PFSK-1 (cell line): ENCODE measurements at regions not wholly inside any gene's neighbourhood (a gene's known extent, or its start where the extent isn't known, plus 50 kb on each side); places are given as distances from the start of the nearest gene placed in this dataset.

Experiments
- FOXP2 ChIP-seq: optimal IDR thresholded peaks from 2 replicates; pipeline ENCODE3; 2011; ENCODE audit warnings: borderline replicate concordance, control low read depth, inconsistent platforms; ENCODE audit not compliant: insufficient read depth; ENCODE audit errors: extremely low read length, extremely low read depth
- POLR2AphosphoS5 ChIP-seq: IDR thresholded peaks from 2 replicates; pipeline ENCODE4 v1.6.1; 2012; ENCODE audit warnings: low read depth, mild to moderate bottlenecking, control low read depth, low read length, moderate library complexity
- REST ChIP-seq, 2 experiments: IDR thresholded peaks; 2 replicates each; pipeline versions ENCODE4 v1.6.1 to v1.8.0; 2011 to 2012; ENCODE audit warnings: low read depth in 2 of 2, low read length in 2 of 2, control low read depth in 1 of 2, inconsistent platforms in 1 of 2, mild to moderate bottlenecking in 1 of 2, moderate library complexity in 1 of 2; ENCODE audit not compliant: insufficient read depth in 1 of 2
- SIN3A ChIP-seq: IDR thresholded peaks from 2 replicates; pipeline ENCODE4 v1.6.1; 2012; ENCODE audit warnings: mild to moderate bottlenecking, low read length, moderate library complexity, borderline replicate concordance; ENCODE audit not compliant: insufficient read depth
- TAF1 ChIP-seq: IDR thresholded peaks from 2 replicates; pipeline ENCODE4 v1.6.1; 2012; ENCODE audit warnings: low read length, control low read depth, borderline replicate concordance; ENCODE audit not compliant: insufficient read depth

- TF ChIP-seq FOXP2 (no peak), REST (IDR thresholded peaks at IDR 0.05; ENCODE audit: insufficient read depth in 1 of 2, low read depth in 2 of 2, low read length in 2 of 2) (no peak), TAF1 (no peak)
These were observed 361.6 kb downstream of the GRIA2 start for GRCh38 chr4:157582141-157582540.

GRCh38 chr4:157576671-157577217, 356.2 kb downstream of the GRIA2 start:
- no peak for TF ChIP-seq FOXP2
- no peak for TF ChIP-seq REST (IDR thresholded peaks at IDR 0.05; ENCODE audit: insufficient read depth in 1 of 2, low read depth in 2 of 2, low read length in 2 of 2)
- TF ChIP-seq TAF1 = no peak
- no peak for TF ChIP-seq POLR2AphosphoS5
- no peak for TF ChIP-seq SIN3A

DNA sequence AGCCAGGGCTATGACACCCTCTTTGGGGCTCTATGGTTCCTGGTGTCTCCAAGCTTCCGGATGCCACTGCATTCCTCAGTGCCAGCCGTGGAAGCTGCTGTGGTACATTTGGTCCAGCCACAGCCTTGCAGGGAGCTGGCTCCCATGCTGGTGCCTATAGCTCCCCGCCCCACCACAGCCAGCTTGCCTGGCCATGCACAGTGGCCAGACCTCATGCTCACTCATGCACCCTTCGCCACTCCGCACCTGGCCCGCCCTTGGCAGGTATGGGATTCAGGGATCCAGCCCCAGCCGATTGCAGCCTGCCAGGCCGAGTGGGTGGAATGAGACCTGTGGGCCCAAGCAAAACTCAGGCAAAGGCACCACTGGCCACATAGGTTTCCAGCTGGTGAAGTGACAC, 354.8 kb downstream of the GRIA2 start:
- TF ChIP-seq FOXP2 (no peak), TAF1 (no peak), REST (IDR thresholded peaks at IDR 0.05; ENCODE audit: insufficient read depth in 1 of 2, low read depth in 2 of 2, low read length in 2 of 2) (no peak), POLR2AphosphoS5 (no peak)

DNA sequence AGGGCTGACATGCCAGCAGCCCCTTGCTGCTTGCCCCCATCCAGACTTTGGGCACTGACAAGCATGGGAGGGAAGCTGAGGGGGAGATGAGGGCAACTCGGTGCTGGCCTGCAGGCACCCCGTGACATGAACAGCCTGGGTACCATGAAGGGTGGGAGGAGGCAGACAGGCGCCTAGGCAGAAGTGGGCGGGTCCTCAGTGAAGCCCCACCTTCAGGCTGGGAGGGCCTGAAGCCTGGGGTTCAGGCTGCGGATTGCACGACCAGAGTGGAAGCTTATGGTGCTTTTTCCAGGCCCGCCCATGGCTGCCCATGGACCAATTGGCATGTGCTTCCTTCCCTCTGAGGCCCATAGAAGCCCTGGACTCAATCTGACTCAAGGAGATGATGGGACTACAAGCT, 354.1 kb downstream of the GRIA2 start:
- TF ChIP-seq FOXP2 (no peak), POLR2AphosphoS5 (no peak), SIN3A (no peak), TAF1 (no peak), REST (IDR thresholded peaks at IDR 0.05; ENCODE audit: insufficient read depth in 1 of 2, low read depth in 2 of 2, low read length in 2 of 2) (no peak)

DNA sequence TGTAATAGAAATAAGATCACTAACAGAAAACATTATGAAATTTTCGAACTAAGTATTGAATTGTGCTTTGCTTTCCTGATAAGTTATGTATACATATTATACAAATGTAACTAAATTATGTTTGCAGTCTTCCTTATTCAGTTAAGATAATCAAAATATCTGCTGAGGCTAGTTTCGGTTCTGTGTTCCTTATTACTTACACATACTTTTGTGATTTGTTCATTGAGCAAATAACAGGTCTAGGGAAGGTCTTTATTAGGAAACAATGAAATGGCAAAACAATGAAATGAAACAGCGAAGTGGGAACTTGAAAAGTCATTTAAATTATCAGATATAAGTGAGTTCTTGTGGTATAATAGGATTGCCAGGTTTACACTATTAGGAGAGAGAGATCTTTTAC, 352.4 kb downstream of the GRIA2 start:
- TF ChIP-seq SIN3A (no peak), TAF1 (no peak), FOXP2 (no peak), REST (IDR thresholded peaks at IDR 0.05; ENCODE audit: insufficient read depth in 1 of 2, low read depth in 2 of 2, low read length in 2 of 2) (no peak), POLR2AphosphoS5 (no peak)
